Epithelial cell of proximal tubule (primary cell): ENCODE measurements at regions not wholly inside any gene's neighbourhood (a gene's known extent, or its start where the extent isn't known, plus 50 kb on each side); places are given as distances from the start of the nearest gene placed in this dataset.

ENCODE experiments used
- DNase-seq: peaks from one replicate; pipeline ENCODE4 v3.0.0-alpha.2; 2011; ENCODE audit warnings: low read depth
- H3K4me3 ChIP-seq: 2 replicates; pipeline ENCODE4 v1.5.1; 2011; ENCODE audit warnings: low read depth, mild to moderate bottlenecking, low read length
- TF ChIP-seq, protein P1 (sequence below): conservative IDR thresholded peaks from 2 replicates; pipeline ENCODE4 v1.5.1; 2012; ENCODE audit warnings: low read depth, mild to moderate bottlenecking, low read length

DNA sequence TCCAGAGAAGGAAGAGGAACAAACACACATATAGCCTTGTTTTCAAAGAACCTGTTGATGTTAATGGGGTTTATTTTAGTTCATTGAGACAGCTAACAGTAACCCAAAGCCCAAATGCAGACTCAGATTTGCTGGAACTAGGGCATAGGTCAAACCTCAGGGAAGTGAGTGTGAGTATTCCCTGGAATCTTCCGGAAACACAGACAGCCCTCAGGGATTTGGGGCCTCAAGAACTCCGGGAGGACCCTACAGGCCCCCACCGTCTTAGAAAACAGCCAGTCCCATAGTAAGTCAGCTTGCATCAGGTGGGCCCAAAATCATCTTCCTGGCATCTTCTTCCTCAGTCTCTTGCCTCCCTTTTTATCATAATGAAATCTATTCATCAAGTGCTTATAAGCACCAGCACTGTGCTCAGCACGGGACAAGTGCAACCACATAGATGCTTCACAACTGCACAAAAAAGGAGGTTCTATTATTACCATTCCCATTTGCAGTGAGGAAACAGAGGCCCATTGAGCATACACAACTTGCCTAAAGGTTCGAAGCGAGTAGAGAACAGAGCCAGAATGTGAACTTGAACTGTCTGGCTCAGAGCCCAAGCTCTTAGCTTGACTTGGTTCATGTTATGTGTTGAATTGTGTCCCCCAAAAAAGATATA is 50.2 kb upstream of the BCL11A start:
- TF ChIP-seq, protein P1, sequence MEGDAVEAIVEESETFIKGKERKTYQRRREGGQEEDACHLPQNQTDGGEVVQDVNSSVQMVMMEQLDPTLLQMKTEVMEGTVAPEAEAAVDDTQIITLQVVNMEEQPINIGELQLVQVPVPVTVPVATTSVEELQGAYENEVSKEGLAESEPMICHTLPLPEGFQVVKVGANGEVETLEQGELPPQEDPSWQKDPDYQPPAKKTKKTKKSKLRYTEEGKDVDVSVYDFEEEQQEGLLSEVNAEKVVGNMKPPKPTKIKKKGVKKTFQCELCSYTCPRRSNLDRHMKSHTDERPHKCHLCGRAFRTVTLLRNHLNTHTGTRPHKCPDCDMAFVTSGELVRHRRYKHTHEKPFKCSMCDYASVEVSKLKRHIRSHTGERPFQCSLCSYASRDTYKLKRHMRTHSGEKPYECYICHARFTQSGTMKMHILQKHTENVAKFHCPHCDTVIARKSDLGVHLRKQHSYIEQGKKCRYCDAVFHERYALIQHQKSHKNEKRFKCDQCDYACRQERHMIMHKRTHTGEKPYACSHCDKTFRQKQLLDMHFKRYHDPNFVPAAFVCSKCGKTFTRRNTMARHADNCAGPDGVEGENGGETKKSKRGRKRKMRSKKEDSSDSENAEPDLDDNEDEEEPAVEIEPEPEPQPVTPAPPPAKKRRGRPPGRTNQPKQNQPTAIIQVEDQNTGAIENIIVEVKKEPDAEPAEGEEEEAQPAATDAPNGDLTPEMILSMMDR: no peak
- H3K4me3 ChIP-seq: no peak overlapping the region
- DNase-seq: no peak

DNA sequence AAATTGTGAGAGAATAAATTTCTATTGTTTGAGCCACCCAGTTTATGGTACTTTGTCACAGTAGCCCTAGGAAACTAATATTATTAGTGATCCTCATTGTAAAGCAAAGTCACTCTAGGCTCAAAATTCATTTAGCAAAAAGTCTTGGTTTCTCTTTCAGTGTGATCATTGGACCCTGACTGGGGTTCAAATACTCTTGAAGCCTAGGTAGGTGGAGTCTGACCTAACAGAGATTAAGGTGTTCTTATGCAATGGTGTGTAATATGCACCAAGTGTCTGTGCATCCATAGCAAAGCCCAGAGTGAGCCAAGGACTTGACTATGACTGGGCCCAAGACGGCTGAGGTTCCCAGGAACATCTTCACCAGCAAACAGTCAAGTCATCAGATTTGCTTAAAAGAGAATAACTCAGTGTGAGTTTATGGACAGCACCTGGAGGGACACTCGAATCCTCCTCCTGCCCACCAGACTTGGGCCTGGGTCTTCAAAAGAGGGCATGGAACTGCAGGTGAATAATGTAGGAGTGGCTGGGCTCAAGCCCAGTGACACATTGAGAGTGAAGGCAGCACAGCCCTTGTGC is 51.1 kb upstream of the BCL11A start:
- TF ChIP-seq, protein P1: no peak
- H3K4me3 ChIP-seq: no peak overlapping the region
- DNase-seq: no peak

DNA sequence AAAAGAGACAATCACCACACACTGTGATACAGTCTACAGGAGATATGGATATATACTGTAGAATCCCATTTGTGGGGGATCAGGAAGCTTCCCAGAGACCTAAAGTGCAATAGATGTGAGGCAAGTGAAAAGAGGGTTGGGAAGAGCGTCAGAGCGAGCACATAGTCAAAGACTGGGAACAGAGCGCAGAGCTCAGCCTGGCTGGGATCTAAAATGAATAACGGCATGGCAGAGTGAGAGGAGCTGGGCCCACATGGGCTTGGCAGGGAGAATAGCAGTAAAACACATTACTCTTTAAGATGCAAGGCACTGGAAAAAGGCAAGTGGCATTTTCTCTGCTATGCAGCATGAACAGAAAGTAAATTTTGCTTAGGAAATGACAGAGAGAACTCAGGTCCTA is 52.4 kb upstream of the BCL11A start:
- TF ChIP-seq, protein P1: no peak
- H3K4me3 ChIP-seq: no peak overlapping the region

DNA sequence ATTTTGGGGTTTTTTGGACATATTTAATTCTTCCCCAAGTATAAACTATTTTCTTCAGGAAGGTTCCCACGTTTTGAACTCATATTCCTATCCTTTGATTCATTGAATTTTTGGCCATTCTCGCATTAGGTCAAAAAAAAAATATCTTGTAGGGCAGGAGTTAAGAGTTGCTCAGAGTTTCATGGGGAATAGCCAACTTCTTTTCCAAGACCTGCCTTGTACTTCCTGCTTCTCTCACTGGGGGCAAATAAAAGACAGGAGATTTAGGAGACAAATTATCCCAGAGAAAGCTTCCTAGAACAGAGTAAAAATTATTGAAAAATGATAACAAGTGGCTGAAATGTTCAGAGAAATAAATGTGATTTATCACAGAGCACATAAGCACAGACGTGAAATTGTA is 55.2 kb upstream of the BCL11A start:
- no peak for DNase-seq
- no peak overlapping the region for H3K4me3 ChIP-seq
- TF ChIP-seq, protein P1: no peak

More for the DNA sequence above, 52.4 kb upstream of the BCL11A start:
- DNase-seq: no peak

DNA sequence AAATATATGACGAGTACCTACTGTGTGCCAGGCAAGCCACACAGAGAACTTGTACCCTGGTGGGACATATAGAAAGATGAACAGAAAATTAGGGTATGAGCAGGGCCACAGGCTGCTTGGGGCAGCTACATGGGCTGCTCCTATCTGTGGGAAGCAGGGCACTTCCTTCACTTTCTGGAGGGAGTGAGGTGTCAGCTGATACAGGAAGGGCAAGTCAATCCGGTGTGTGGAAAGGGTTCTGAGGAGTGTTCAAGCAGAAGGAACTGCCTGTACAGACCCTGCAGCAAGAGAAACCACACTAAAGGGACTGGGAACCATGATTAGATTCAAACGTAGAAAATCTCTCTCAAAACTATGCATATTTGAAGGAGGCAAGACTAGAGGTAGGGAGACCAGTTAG is 58.6 kb upstream of the BCL11A start:
- TF ChIP-seq, protein P1: no peak
- no peak overlapping the region for H3K4me3 ChIP-seq
- no peak for DNase-seq

DNA sequence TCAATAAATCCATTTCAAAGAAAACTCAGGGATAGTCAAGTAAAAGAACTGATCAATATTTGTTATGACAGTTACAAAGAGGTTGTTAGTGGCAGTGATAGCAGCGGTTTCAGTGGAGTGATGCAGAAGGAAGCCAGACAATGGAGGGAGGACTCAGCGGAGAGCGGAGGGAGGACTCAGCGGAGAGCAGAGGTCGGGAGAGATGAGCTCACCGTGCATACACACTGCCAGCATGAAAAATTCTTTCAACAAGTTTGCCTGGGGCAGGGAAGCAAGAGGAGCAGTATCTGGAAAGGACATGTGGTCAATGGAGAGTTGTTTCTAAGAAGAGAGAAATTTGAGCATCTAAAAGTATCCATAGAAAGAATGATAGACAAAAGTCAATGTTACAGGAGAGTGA is 60.9 kb upstream of the BCL11A start:
- H3K4me3 ChIP-seq: no peak overlapping the region
- no peak for DNase-seq
- TF ChIP-seq, protein P1: no peak
